ENCODE measurements at regions not wholly inside any gene's neighbourhood (a gene's known extent, or its start where the extent isn't known, plus 50 kb on each side); places are given as distances from the start of the nearest gene placed in this dataset.

DNA sequence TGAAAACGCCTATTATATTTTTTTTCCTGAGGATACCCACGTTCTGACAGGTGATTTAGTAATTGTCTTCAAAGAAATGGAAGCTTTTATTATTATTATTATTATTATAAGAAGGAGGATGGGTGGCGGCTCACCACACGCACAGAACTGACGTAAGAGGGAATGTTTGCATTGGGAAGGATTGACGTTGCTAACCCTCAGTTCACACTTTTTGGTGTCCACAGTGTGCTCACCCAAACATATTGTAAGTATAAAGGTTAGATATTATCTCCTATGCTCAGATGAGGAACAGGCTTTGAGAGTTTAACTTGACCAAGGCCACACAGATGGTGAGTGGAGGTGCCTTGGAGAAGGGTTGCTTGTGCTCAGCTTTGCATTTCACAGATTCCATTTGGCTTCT lies 533.5 kb upstream of the TBL1XR1 start:
- no peak for DNase-seq

DNA sequence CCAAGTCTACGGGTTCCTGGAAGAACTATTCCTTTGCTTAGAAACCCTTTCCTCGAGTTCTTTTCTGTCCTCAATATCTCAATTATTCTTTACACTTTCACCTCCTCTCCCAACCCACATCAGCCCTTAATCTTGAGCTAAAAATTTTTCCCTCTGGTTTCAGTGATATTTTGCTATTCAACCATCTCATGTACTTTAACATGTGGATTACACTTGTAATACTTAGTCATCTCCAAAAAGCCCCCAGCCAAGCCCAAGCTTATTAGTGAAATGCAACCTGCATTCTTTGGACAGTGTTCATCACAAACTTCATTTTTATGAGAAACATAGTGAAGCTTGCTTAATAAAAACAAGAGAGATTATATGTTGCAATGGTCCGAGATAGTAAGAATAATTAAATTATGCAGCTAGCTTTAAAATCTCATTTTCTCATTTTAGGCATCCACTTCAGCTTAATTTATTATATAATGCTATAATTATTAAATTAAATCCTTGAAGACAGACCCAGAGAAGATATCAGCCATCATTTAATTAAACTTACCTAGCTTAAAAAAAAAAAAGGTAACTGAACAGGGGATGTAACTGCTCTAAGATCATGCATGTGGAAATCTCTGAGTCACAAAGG lies 534.5 kb upstream of the TBL1XR1 start:
- no peak for DNase-seq

DNA sequence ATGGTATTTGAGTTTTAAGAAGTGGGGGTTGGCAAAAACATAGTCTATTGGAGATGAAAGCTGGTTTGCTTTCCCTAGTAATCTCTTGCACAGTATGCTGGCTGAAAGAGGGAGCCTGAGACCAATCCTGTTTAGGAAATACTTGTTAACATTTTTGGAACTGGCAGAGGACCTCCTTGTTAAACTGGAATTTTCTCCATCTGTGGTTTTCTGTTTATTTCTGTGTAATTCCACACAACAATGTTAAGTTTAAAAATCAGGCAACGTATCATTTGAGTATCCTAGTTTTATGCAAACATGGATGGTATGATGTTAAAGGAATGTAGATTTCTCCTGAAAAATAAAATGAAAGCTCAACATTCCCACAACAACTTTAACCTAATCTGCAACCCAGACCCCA lies 536.0 kb upstream of the TBL1XR1 start:
- DNase-seq: no peak

DNA sequence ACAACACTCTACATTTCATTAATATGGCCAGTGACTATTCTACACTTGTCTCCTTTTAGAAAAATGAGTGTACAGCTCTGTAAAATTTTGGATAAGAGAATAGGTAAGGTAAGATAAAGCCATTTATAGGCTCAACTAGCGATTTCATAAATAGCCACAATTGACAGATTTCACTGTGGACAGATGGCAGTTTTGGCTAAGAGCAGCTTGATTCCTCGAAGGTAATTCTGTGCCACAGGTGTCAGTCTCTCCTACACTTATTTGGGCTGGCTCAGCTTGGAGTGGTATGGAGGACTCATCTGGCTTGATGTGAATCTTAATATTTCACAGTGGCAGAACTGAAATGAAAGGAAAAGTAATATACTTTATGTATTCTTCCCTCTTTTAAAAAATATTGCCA lies 536.7 kb upstream of the TBL1XR1 start:
- no peak for DNase-seq

DNA sequence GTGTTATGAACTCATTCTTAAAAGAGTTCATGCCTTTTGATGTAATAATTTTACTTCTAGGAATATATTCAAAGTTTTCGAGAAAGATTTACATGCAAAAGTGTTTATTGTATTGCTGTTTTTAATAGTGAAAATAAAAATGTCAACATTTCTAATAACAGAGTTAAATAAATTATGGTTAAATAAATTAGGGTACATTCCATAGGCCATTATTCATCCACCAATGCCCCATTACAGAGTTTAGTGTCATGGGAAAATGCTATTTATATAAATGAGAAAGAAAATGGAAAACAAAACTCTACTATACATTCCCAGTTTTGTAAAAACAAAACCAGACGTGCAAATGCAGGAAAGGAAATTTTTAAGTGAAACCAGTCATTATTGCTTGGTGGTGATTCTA lies 538.1 kb upstream of the TBL1XR1 start:
- DNase-seq: no peak

DNA sequence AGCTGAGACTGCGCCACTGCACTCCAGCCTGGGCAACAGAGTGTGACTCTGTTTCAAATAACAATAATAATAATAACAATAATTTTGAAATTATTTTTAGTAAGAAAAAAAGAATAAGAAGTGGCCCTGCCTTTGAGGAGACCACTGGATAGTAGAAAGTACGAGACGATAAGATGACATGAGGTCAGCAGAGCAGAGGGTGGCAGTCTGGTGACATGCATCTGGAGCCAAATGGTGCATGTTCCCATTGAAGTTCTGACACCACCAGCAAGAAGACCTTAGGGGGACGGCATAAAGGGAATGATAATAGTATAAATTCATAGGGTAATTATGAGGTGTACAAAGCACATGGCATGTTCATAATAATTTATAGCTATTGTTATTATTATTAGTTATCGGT lies 542.2 kb upstream of the TBL1XR1 start:
- no peak for DNase-seq

DNA sequence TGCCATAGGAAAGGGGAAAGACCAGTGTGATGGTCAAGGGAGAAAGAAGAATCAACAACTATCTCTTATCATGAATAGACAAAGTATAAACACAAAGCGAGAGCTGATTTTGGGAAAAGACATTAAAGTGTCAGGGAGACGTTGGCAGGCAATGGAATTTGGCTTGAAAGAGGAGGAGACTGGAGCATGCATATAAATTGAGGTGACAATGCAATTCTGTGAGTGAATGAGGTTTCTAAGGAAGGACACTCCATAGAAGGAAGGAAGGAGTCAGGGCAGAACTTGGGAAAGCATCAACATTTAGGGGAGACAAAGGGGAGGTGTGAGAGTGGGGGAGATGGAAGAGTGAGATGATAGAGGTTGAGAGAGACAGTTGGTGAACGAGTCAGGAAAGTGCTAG lies 543.0 kb upstream of the TBL1XR1 start:
- DNase-seq: no peak

DNA sequence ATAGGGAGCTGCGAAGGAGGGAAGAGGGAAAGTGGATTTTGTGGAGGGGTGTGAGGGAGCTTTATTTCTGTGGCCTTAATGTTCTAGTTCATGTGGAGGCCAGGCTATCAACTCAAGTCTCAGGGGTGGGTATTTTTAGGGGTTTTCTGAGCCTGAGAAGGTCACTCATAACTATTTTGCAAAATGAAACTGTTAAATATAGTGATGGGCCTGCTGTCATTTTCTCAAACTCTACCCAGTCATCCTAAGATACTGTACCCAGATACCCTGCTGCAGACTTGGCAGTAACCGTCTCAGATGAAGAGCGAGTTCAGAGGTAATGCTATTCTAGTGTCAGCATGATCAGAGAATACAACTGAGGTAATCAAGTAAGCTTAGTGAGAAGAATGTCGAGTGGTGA lies 545.0 kb upstream of the TBL1XR1 start:
- DNase-seq: no peak

DNA sequence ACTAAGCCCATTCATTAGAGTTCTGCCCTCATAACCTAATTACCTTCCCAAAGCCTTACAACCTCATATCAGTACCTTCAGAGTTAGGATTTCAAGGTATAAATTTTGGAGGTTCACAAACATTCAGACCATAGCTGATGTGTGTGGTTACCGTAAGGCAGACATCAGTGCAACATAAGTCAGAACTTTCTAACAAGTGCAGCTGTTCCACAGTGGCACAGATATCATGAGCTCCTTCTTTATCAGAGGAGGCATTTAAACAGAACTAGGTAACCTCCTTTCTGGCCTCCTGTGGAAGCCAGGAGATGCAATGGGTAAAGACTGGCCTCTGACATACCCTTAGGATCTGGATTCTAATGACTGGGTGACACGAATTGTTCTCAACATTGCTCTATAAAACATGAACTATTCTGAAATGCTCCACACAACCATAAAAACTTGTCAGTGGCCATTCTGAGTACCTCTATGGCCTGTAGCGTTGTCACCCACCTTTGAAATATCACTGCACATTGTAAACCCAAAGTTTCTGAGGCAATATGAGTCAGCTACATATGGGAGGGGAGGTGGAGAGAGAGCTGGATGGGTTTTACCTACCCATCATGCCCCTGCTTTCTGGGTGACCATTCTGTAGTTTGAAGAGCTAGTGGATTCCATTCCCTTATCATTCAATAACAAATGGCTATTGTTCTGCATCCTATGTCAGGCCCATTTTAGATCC lies 546.0 kb upstream of the TBL1XR1 start:
- DNase-seq: no peak

DNA sequence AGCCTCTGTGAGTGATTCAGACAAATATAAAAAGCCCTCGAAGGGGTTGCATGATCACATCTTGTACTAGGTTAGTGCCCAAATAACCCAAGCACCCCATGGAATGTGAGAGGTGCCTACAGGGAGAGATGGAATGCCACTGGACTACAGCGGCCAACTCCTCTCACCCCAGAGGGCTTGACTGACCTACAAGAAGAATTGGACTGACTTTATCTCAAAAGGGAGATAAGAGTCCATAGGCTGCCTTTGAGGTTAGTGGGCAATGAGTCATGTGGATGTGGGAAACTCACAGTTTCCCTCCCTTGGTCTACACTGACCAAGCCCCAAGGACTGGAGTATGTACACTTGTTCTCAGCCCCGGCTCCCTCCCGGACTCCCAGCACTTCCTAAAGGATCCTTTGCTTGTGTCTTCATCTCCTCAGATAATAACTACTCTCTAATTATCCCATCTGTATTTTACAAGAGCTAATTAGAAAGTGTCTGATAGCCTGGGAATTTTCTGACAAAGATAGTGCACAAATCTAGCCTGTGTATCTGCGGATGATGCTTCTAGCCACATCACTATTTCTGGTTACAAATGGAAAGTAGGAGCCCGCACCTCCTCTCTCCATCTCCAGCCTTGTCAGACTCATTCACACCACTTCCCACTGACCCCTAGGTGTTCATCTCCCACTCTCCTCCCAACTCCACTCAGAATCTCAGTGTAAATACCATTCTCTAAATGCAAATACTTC lies 547.8 kb upstream of the TBL1XR1 start:
- no peak for DNase-seq

DNA sequence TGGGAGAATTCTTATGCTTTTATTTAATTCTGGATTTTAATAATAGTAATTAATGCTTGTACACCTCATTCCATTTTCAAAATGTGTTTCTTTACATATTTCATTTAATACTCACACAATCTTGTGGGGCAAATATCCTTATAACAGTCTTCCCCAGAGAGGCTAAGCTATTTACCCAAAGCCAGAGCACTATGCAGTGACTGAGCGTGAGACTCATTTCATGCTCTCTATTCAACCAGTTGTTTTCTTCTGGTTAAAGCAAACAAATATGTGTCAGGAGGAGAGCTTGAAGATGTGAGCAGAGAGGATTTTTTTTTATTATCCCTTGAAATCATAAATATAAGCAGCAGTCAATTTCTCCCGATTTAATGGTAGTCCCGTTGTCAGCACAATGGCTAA lies 548.3 kb upstream of the TBL1XR1 start:
- DNase-seq: no peak

DNA sequence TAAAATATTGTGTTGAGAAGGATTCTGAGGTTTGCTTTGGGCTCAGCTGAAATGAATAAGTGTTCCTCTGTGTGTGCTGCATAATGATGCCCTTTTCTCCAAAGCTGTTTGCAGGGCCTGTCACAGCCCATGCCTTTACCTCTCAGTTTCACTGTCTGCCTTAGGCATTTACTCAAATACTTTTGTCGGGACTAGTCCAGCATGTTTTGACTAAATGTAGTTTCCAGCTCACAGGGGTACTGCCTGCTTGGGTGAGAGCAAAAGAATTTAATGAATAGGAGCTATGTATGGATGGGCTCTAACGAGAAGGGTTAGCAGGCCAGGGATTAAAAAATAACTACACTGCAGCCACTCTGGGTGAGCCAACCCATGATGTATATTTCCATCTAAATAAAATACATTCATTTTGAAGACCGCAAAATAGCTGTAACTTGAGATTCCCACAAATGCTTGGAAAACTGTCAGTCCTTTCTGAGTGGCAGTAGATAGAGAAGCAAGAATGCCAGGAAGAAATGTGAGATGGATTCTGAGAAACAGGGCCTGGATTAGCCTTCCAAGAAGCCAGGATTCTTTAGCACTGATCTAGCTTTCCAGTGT lies 549.2 kb upstream of the TBL1XR1 start:
- DNase-seq: no peak

DNA sequence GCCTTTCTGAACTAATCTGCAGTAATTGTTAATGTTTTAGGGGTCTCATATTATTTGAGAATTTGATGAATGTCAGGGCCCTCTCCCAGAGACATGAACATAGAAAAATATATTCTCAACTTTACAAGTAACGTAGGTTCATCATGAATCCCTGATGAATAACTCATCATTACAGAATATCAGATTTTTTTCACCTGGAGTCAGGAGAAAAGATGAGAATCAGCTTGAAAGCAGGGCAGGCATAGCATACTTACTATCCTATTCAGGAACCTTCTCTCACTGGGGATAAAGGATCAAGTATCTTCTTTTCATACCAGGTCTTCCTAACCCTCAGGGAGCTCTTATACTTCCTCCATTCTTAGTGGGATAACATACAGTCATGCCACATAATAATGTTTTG lies 552.6 kb upstream of the TBL1XR1 start:
- no peak for DNase-seq

DNA sequence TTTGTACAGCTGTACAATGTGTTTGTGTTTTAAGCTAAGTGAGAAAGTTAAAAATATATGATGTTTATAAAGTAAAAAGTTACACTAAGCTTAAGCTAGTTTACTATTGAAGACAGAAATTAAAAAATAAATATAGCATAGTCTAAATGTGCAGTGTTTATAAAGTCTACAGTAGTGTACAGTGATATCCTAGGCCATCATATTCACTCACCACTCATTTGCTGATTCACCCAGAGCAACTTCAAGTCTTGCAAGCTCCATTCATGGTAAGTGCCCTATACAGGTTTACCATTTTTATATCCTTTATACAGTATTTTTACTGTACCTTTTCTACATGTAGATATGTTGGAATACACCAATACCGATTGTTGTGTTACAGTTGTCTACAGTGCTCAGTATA lies 553.2 kb upstream of the TBL1XR1 start:
- no peak for DNase-seq

DNA sequence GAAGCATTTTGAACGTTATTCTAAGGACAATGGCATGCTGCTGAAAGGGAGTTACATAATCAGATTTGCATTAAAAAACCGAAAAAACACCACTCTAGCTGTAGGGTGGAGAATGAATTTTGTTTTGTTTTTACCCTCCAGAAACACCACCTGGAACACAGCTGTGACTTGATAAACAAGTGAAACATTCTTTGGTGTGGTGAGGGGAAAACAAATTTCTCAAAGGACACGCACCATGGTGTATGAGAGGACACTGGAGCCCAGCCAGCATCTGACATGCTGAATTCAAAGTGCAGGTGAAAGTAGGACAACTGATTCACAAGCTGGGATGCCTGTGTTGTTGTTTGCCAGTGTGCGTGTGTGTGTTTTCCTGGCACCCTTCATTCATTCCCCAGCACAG lies 554.5 kb upstream of the TBL1XR1 start:
- DNase-seq: no peak

DNA sequence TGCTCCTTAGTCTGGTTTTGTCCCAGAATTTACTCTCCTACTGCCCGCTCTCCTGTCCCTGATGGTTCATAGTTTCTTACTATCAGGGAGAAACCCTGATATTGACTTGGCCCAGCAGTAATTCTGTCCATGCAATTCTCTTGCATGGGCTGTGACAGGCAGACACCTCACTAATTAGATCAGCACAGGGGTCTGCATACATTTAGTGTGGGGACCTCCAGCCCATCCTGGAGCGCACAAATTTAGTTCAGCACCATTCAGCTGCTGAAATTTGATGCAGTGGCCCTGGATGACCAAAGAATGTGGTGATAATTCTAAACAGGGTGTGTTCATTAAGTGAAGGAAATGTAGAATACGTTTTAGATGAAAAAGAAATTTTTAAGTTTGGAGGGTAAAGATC lies 555.5 kb upstream of the TBL1XR1 start:
- no peak for DNase-seq

DNA sequence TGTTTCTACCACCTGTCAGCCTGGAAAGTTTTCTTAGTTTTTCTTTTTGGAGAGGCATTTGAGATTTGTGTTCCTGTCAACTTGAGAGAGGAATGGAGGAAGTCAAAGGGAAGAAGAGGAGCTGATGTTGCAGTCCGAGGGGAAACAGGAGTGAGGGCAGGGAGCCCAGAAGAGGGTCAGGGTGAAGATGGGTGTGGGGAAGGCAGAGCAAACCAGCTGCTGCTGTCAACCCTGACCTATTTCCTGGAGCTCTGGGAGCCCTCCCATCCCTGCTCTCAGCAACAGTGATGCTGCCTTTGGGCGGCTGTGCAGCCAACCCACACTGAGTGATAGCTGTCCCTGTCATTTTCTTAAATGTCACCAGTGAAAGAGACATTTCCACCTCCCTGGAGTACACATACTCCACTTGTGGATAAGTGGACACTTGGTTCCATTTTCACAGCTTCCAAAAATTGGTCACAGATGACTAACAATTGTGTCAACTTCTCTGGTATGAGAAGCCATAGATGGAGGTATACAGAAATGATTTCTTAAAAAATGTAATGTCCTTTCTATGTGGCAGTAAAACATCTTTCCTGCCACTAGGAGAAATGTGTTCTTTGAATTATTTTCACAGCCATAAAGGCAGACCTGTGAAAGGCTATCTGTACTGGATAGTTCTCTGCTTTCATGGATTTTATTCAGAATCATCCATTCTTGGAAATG lies 556.3 kb upstream of the TBL1XR1 start:
- no peak for DNase-seq

DNA sequence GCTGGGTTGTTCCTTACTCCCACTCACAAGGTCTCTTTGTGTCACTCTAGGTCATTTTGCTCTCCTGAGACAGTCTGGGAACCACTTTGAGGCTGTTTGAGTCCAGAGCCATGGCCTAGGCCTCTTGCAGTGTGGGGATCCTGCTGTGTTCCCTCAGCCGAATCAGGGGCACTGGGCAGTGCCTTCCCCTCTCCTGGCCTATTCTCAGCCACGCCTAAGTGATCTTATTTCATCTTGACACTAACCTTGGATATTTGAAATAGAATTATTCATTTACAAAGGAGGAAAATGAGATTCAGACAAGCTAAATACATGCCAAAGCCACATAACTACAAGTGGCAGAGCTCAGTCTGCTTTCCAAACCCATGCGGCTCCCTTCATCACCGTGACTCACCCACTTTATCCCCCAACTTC lies 557.2 kb upstream of the TBL1XR1 start:
- DNase-seq: no peak

DNA sequence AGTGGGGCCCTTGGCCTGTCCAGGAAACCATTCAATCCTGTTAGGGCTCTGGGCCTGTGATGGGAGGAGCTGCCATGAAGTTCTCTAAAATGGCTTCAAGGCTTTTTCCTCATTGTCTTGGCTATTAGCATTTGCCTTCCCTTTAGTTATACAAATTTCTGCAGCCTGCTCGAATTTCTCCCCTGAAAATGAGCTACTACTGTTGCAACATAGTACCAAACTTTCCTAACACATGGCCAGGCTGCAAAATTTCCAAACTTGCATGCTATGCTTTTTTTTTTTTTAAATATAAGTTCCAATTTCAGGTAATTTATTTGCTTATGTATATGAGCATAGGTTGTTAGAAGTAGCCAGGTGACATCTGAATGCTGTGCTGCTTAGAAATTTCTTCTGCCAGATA lies 560.8 kb upstream of the TBL1XR1 start:
- DNase-seq: no peak

DNA sequence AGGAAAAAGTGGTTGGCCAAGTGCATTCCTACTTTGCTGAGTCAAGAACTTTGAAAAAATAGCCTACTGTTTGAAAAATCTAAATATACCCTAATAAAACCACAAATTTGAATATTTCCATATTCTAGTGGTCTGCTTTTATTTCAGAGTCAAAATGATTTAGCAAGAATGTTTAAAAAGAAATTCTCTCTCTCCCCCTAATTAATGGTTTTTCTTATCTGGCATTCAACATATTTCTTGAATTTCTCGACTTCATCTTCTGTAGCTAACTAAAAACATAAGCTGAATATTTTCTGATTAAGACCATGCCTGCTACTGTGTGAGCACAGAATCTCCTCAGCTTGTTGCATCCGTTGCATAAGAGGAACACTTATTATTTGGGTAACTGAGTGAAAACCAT lies 563.5 kb upstream of the TBL1XR1 start:
- no peak for DNase-seq

DNA sequence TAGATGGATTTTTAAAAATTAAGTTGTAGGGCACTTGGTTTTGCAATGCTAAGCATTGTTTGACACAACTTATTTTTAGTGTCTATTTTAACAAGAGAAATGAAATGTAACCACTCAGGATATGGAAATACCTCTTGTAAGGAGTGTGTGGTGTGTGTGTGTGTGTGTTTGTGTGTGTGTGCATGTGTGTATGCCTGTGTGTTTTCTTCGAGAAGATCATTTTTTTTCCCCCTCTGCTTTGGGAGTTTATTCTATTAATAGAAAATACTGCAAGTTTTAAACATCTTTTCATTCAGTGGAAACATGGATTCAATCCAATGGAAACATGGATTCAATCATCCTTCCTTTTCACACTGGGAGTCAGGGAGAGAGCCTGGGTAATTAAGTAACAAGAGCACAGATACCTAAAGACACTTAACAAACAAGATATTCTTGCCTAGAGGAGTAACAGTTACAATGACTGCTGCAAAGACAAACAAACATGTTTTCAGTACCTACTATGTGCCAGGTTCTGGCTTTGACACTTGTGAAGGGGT lies 567.2 kb upstream of the TBL1XR1 start:
- no peak for DNase-seq

DNA sequence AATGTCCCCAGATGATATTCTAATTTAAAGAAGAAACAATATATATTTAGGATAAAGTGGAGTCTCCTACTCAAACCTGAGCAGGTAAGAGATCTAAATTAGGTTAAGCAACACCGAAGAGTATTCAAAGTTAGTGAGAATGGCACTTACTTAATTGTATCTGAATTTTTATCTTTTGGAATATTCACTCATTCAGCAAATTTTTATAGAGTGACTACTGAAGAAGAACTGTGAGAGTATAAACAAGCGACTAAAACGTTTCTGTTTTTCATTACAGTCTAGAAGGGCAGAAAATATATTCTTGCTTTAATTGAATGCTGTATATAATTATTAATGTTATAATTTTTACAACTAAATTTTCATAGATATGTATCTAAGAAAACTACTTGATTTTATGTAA lies 567.7 kb upstream of the TBL1XR1 start:
- no peak for DNase-seq

All from activated CD4-positive, alpha-beta T cell treated with anti-CD3 and anti-CD28 coated beads, Interleukin-2, amount 50 U/mL, for 16 hours (primary cell).